Mammary epithelial cell (primary cell): ENCODE measurements at regions not wholly inside any gene's neighbourhood (a gene's known extent, or its start where the extent isn't known, plus 50 kb on each side); places are given as distances from the start of the nearest gene placed in this dataset.

Experiments
- CTCF ChIP-seq, 2 donors: IDR thresholded peaks in 1 of 2; conservative IDR thresholded peaks in 1 of 2; 2 replicates each; pipeline ENCODE4 v1.5.1; 2011 to 2012; ENCODE audit warnings: inconsistent platforms in 2 of 2, low read length in 2 of 2, mild to moderate bottlenecking in 2 of 2, control low read depth in 1 of 2, low read depth in 1 of 2; ENCODE audit not compliant: insufficient read depth in 1 of 2; ENCODE audit errors: extremely low read depth in 1 of 2
- EZH2 ChIP-seq: IDR thresholded peaks from 2 replicates; pipeline ENCODE4 v1.6.1; 2012; ENCODE audit warnings: low read length, inconsistent platforms, borderline replicate concordance

- no peak for TF ChIP-seq CTCF (conservative IDR thresholded peaks at IDR 0.05 in 1 of 2, IDR thresholded peaks at IDR 0.05 in 1 of 2; ENCODE audit: extremely low read depth in 1 of 2, insufficient read depth in 1 of 2, low read depth in 1 of 2, low read length in 2 of 2)
- TF ChIP-seq EZH2 = no peak
These were observed 201.2 kb upstream of the ARPP21 start for GRCh38 chr3:35438101-35438500.
